BLaER1 (cell line): ENCODE measurements at regions not wholly inside any gene's neighbourhood (a gene's known extent, or its start where the extent isn't known, plus 50 kb on each side); places are given as distances from the start of the nearest gene placed in this dataset.

Experiments
- H3K27ac ChIP-seq: shearing (Covaris generic); formaldehyde crosslinking; 2 replicates; pipeline ENCODE4 v1.8.1; 2022
- H3K27me3 ChIP-seq: shearing (Covaris generic); formaldehyde crosslinking; 2 replicates; pipeline ENCODE4 v1.8.1; 2022
- H3K36me3 ChIP-seq: shearing (Covaris generic); formaldehyde crosslinking; 2 replicates; pipeline ENCODE4 v1.8.1; 2022
- H3K4me1 ChIP-seq: shearing (Covaris generic); formaldehyde crosslinking; 2 replicates; pipeline ENCODE4 v1.8.1; 2022
- H3K4me2 ChIP-seq: shearing (Covaris generic); formaldehyde crosslinking; 2 replicates; pipeline ENCODE4 v1.8.1; 2022
- H3K4me3 ChIP-seq: shearing (Covaris generic); formaldehyde crosslinking; 2 replicates; pipeline ENCODE4 v1.8.1; 2022
- H3K9ac ChIP-seq: shearing (Covaris generic); formaldehyde crosslinking; 2 replicates; pipeline ENCODE4 v1.8.1; 2022
- H3K9me3 ChIP-seq: shearing (Covaris generic); formaldehyde crosslinking; 2 replicates; pipeline ENCODE4 v1.8.1; 2022
- H4K20me1 ChIP-seq: shearing (Covaris generic); formaldehyde crosslinking; 2 replicates; pipeline ENCODE4 v1.8.1; 2022
- Cebpa-rat ChIP-seq: shearing (Covaris generic); IDR thresholded peaks from 2 replicates; pipeline ENCODE4 v1.8.1; 2022

DNA sequence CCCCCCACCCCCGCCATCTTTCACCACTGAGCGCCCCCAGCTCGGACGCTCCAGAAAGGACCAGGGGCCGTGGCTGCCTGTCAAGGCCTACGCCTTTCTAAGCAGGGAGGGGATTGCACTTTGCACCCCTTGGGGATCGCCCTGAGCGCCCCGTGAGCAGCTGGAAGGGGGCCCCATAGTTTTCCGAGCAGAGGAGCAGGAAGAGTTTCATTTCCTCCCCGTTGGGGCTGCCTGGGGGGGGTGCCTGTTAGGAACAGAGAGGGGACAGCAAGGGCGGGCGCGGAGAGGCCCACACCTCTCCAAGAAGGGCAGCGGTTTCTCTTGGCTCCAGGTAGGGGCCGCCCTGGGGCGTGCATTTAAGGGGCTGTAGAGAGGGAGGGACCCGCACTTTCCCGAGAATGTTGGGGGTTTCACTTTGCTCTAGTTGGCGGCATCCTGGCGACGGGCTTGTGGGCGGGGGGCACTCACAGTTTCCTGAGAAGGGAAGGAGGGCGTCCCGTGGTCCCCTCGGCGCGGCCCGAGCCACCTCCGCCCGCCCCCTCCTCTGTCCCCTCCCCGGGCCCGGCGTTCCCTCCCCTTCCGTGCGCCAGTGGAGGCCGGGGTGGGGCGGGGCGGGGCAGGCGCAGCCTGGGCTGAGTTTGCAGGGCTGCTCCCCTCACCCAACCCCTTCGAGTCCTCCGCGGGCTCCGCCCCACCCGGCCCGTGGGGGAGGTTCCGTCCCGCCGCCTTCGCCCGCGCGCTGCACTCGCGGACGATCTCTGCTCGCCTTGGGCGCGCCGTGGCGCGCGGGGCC, 82.3 kb upstream of the CD99 start:
- H3K27me3 ChIP-seq = no peaks in the 10 kb centered on the region
- H3K27ac ChIP-seq = peak overlapping the region; percentile 80
- peaks cover 58% of the 10 kb centered on the region for H3K4me1 ChIP-seq
- peaks cover 38% of the 10 kb centered on the region for H3K36me3 ChIP-seq
- H3K4me3 ChIP-seq = peak overlapping the region; percentile 86
- H3K9ac ChIP-seq = peak overlapping the region; percentile 83
- no peak for TF ChIP-seq Cebpa-rat
- no peaks in the 10 kb centered on the region; the same call in 1 of the 2 replicates for H3K9me3 ChIP-seq
- peak overlapping the region; percentile 93 for H3K4me2 ChIP-seq
- H4K20me1 ChIP-seq = no peaks in the 10 kb centered on the region

- Histone ChIP-seq H3K27me3 (no peaks in the 10 kb centered on the region), H3K9me3 (peaks cover 7% of the 10 kb centered on the region), H3K4me2 (peak overlapping the region; percentile 93; the same call in 1 of the 2 replicates), H3K4me1 (peaks cover 53% of the 10 kb centered on the region), H3K36me3 (peaks cover 41% of the 10 kb centered on the region), H3K9ac (no peak overlapping the region), H3K4me3 (no peak overlapping the region), H4K20me1 (no peaks in the 10 kb centered on the region), H3K27ac (no peak overlapping the region)
- TF ChIP-seq Cebpa-rat = no peak
Observed at GRCh38 chrX:2607113-2607512, 84.0 kb upstream of the CD99 start.

DNA sequence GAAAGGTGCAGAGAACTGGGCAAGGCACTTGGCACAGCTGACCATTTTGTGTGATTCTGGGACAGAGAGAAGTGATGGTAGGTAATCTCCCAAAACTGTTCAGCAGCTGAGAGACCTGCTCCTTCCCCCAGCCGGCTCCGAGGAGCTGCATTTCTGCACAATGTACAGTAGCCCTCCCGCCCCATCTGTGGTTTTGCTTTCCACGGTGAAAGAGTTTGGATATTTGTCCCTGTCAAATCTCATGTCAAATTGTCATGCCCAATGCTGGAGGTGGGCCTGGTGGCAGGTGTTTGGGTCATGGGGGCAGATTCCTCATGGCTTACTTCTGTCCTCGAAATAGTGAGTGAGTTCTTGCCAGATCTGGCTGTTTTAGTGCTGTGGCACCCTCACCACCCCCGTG, 90.5 kb upstream of the CD99 start:
- no peak overlapping the region for H3K27ac ChIP-seq
- no peak overlapping the region for H3K4me2 ChIP-seq
- H3K27me3 ChIP-seq = no peaks in the 10 kb centered on the region
- peaks cover 54% of the 10 kb centered on the region for H3K9me3 ChIP-seq
- no peak for TF ChIP-seq Cebpa-rat
- H3K4me1 ChIP-seq = peaks cover 25% of the 10 kb centered on the region
- H4K20me1 ChIP-seq = no peaks in the 10 kb centered on the region
- peaks cover 87% of the 10 kb centered on the region for H3K36me3 ChIP-seq
- H3K4me3 ChIP-seq = no peak overlapping the region
- H3K9ac ChIP-seq = no peak overlapping the region

GRCh38 chrX:2596555-2597255, 94.4 kb upstream of the CD99 start:
- H3K9ac ChIP-seq = no peak overlapping the region
- H4K20me1 ChIP-seq = no peaks in the 10 kb centered on the region
- H3K27ac ChIP-seq = no peak overlapping the region
- H3K4me1 ChIP-seq = peaks cover 41% of the 10 kb centered on the region
- H3K27me3 ChIP-seq = no peaks in the 10 kb centered on the region
- no peak for TF ChIP-seq Cebpa-rat
- 0 out of 2 replicates have a peak overlapping the region, but pooled peaks have one; percentile 10 for H3K4me3 ChIP-seq
- H3K9me3 ChIP-seq = peaks cover 64% of the 10 kb centered on the region
- H3K36me3 ChIP-seq = peaks cover 65% of the 10 kb centered on the region
- H3K4me2 ChIP-seq = no peak overlapping the region

GRCh38 chrX:2596045-2596444, 95.0 kb upstream of the CD99 start:
- Histone ChIP-seq H3K4me1 (peaks cover 48% of the 10 kb centered on the region), H4K20me1 (no peaks in the 10 kb centered on the region), H3K9ac (no peak overlapping the region), H3K27ac (no peak overlapping the region), H3K36me3 (peaks cover 59% of the 10 kb centered on the region), H3K4me3 (0 out of 2 replicates have a peak overlapping the region, but pooled peaks have one; percentile 15), H3K27me3 (no peaks in the 10 kb centered on the region), H3K4me2 (no peak overlapping the region), H3K9me3 (peaks cover 64% of the 10 kb centered on the region)
- no peak for TF ChIP-seq Cebpa-rat

DNA sequence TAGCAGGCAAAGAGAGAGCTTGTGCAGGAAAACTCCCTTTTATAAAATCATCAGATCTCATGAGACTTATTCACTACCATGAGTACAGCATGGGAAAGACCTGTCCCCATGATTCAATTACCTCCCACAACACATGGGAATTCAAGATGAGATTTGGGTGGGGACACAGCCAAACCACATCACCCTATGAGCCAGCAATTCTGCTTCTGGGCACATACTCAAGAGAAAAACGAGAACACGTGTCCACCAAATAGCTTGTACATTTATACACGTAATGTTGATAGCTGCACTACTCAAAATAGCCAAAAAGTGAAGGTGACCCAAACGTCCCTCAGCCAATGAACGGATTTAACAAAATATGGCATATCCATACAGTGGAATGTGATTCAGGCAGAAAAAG, 94.5 kb upstream of the DHRSX start:
- H3K27me3 ChIP-seq = no peaks in the 10 kb centered on the region
- 0 out of 2 replicates have a peak overlapping the region, but pooled peaks have one; percentile 15 for H3K4me3 ChIP-seq
- no peaks in the 10 kb centered on the region for H4K20me1 ChIP-seq
- H3K4me1 ChIP-seq = peaks cover 56% of the 10 kb centered on the region
- H3K4me2 ChIP-seq = peak overlapping the region; percentile 66; the same call in 1 of the 2 replicates
- no peak overlapping the region for H3K9ac ChIP-seq
- TF ChIP-seq Cebpa-rat = no peak
- H3K36me3 ChIP-seq = peaks cover 51% of the 10 kb centered on the region
- H3K9me3 ChIP-seq = peaks cover 59% of the 10 kb centered on the region
- no peak overlapping the region for H3K27ac ChIP-seq

- Histone ChIP-seq H3K27me3 (no peaks in the 10 kb centered on the region), H3K4me1 (peaks cover 60% of the 10 kb centered on the region), H3K4me3 (no peak overlapping the region), H3K9ac (no peak overlapping the region), H4K20me1 (no peaks in the 10 kb centered on the region), H3K27ac (no peak overlapping the region), H3K36me3 (peaks cover 44% of the 10 kb centered on the region), H3K9me3 (peaks cover 51% of the 10 kb centered on the region), H3K4me2 (peak overlapping the region; percentile 66)
- TF ChIP-seq Cebpa-rat = no peak
Observed at GRCh38 chrX:2594491-2594890, 93.7 kb upstream of the DHRSX start.

GRCh38 chrX:2592279-2592678, 91.5 kb upstream of the DHRSX start:
- Histone ChIP-seq H3K36me3 (peaks cover 22% of the 10 kb centered on the region), H3K4me2 (peak overlapping the region; percentile 77), H4K20me1 (peaks cover 4% of the 10 kb centered on the region; the same call in 1 of the 2 replicates), H3K9me3 (peaks cover 42% of the 10 kb centered on the region), H3K27me3 (peaks cover 5% of the 10 kb centered on the region; the same call in 1 of the 2 replicates), H3K4me3 (no peak overlapping the region), H3K9ac (no peak overlapping the region), H3K27ac (peak overlapping the region; percentile 57; the same call in 1 of the 2 replicates), H3K4me1 (peaks cover 74% of the 10 kb centered on the region)
- TF ChIP-seq Cebpa-rat = no peak

- H4K20me1 ChIP-seq = peaks cover 32% of the 10 kb centered on the region
- peak overlapping the region; percentile 77 for H3K4me2 ChIP-seq
Observed at GRCh38 chrX:2589186-2590020, 88.6 kb upstream of the DHRSX start.

More at GRCh38 chrX:2589186-2590020, 88.6 kb upstream of the DHRSX start:
- H3K27me3 ChIP-seq = peaks cover 34% of the 10 kb centered on the region
- peaks cover 82% of the 10 kb centered on the region for H3K4me1 ChIP-seq
- H3K36me3 ChIP-seq = 0 out of 2 replicates have a peak, but pooled peaks cover 5% of the 10 kb centered on the region
- no peak overlapping the region for H3K27ac ChIP-seq
- TF ChIP-seq Cebpa-rat = no peak
- H3K4me3 ChIP-seq = no peak overlapping the region
- H3K9ac ChIP-seq = no peak overlapping the region
- H3K9me3 ChIP-seq = peaks cover 15% of the 10 kb centered on the region
